ENCODE measurements at regions not wholly inside any gene's neighbourhood (a gene's known extent, or its start where the extent isn't known, plus 50 kb on each side); places are given as distances from the start of the nearest gene placed in this dataset.

DNA sequence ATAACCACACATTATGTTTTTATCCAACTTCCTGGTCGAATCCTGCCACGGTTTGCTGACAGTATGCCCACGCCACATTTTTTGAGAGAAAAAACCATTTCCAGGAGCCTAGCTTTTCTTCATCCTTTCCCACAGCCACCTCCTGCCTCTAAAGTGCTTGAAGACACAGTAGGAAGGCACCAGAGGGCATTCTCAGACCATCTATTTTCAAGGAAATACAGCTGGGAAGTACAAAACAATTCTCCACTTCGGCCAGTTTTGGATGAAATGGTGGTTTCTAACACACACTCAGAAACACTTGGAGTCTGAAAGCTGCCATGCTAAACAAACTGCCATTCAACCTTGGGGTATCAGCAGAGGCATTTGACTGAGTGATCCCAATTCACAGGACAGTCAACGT, 86.3 kb upstream of the RPS23 start:
- Histone ChIP-seq H3K27me3 (ENCODE audit: control insufficient read depth, insufficient read depth, low read length) (no peaks in the 10 kb centered on the region), H2AFZ (no peak overlapping the region), H3K4me1 (no peaks in the 10 kb centered on the region), H3K36me3 (ENCODE audit: control insufficient read depth, insufficient read depth, low read length) (no peaks in the 10 kb centered on the region), H3K4me3 (ENCODE audit: low read depth, low read length) (no peak overlapping the region), H3K4me2 (ENCODE audit: low read length) (no peak overlapping the region), H3K79me2 (no peaks in the 10 kb centered on the region), H3K27ac (no peak overlapping the region), H3K9ac (no peak overlapping the region), H3K9me3 (ENCODE audit: control insufficient read depth, low read length) (no peaks in the 10 kb centered on the region)
- TF ChIP-seq, protein P1, sequence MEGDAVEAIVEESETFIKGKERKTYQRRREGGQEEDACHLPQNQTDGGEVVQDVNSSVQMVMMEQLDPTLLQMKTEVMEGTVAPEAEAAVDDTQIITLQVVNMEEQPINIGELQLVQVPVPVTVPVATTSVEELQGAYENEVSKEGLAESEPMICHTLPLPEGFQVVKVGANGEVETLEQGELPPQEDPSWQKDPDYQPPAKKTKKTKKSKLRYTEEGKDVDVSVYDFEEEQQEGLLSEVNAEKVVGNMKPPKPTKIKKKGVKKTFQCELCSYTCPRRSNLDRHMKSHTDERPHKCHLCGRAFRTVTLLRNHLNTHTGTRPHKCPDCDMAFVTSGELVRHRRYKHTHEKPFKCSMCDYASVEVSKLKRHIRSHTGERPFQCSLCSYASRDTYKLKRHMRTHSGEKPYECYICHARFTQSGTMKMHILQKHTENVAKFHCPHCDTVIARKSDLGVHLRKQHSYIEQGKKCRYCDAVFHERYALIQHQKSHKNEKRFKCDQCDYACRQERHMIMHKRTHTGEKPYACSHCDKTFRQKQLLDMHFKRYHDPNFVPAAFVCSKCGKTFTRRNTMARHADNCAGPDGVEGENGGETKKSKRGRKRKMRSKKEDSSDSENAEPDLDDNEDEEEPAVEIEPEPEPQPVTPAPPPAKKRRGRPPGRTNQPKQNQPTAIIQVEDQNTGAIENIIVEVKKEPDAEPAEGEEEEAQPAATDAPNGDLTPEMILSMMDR (IDR thresholded peaks at IDR 0.05): peak; percentile 7

DNA sequence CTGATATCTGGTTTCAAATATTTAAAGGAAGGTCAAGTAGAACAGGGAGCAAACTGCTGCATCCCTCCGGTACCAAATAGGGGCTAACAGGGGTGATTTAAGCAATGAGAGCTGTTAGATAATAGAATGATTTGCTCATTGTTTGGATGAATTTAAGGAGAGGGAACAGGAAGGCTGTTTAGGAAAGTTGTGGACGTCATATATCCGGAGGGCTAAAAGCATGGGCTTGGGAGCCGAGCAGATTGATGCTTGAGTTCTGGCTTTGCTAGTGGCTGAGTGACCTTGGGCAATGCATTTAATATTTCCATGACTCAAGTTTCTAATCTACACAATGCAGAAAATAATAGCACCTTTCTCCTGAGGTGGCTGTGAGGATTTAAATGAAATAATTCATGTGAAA, 85.4 kb upstream of the RPS23 start:
- H3K27ac ChIP-seq: no peak overlapping the region
- no peak overlapping the region for H2AFZ ChIP-seq
- H3K27me3 ChIP-seq (ENCODE audit: control insufficient read depth, insufficient read depth, low read length): no peaks in the 10 kb centered on the region
- no peaks in the 10 kb centered on the region for H3K36me3 ChIP-seq (ENCODE audit: control insufficient read depth, insufficient read depth, low read length)
- H3K4me2 ChIP-seq (ENCODE audit: low read length): no peak overlapping the region
- no peak overlapping the region for H3K9ac ChIP-seq
- no peaks in the 10 kb centered on the region for H3K9me3 ChIP-seq (ENCODE audit: control insufficient read depth, low read length)
- H3K79me2 ChIP-seq: no peaks in the 10 kb centered on the region
- H3K4me3 ChIP-seq (ENCODE audit: low read depth, low read length): no peak overlapping the region
- no peaks in the 10 kb centered on the region for H3K4me1 ChIP-seq
- TF ChIP-seq, protein P1 (IDR thresholded peaks at IDR 0.05): no peak

DNA sequence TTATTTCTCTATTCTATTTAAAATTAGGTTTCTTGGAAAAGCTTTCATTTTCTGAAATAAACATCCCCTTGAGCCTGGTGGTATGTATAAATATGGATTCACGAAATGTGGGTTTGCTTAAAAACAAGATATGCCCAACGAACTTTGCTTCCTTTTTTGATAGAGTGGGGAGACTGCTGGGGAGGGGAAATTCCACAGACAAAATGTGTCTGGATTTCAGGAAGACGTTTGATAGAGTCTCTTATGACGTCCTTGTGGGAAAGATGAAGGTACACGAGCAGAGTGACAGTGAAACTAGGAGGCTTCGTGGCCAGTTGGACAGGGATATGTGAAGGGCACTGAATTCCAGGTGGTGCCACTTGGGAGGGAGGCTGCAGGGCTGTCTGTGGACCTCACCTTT, 84.5 kb upstream of the RPS23 start:
- no peak overlapping the region for H3K9ac ChIP-seq
- no peaks in the 10 kb centered on the region for H3K27me3 ChIP-seq (ENCODE audit: control insufficient read depth, insufficient read depth, low read length)
- H3K9me3 ChIP-seq (ENCODE audit: control insufficient read depth, low read length): no peaks in the 10 kb centered on the region
- no peaks in the 10 kb centered on the region for H3K4me1 ChIP-seq
- H3K36me3 ChIP-seq (ENCODE audit: control insufficient read depth, insufficient read depth, low read length): no peaks in the 10 kb centered on the region
- H3K27ac ChIP-seq: no peak overlapping the region
- TF ChIP-seq, protein P1 (IDR thresholded peaks at IDR 0.05): no peak
- H2AFZ ChIP-seq: no peak overlapping the region
- no peak overlapping the region for H3K4me3 ChIP-seq (ENCODE audit: low read depth, low read length)
- H3K4me2 ChIP-seq (ENCODE audit: low read length): no peak overlapping the region
- H3K79me2 ChIP-seq: no peaks in the 10 kb centered on the region

DNA sequence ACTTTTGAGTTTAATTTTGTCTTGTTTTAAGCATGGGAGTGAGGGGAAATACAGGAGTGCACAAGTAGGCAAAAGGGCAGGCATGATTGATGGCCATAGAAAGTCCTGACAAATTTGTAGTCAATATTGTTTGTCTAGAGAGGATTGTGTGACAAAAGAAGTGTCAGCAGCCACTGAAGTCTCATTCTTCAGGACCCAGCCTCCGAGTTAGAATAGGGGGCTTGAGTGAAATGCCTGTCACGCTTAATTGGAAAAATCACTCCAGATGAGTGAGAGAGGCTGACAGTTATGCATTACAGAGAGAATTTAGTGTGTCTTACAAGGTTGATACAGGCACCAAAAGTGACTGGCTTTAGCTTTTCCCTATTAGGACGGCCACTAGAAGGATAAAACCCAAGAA, 81.9 kb upstream of the RPS23 start:
- Histone ChIP-seq H3K4me1 (no peaks in the 10 kb centered on the region), H3K27me3 (ENCODE audit: control insufficient read depth, insufficient read depth, low read length) (no peaks in the 10 kb centered on the region), H3K79me2 (no peaks in the 10 kb centered on the region), H3K9ac (no peak overlapping the region), H3K9me3 (ENCODE audit: control insufficient read depth, low read length) (no peaks in the 10 kb centered on the region), H3K4me3 (ENCODE audit: low read depth, low read length) (no peak overlapping the region), H3K36me3 (ENCODE audit: control insufficient read depth, insufficient read depth, low read length) (no peaks in the 10 kb centered on the region), H3K4me2 (ENCODE audit: low read length) (no peak overlapping the region), H2AFZ (no peak overlapping the region), H3K27ac (no peak overlapping the region)
- TF ChIP-seq, protein P1 (IDR thresholded peaks at IDR 0.05): no peak

DNA sequence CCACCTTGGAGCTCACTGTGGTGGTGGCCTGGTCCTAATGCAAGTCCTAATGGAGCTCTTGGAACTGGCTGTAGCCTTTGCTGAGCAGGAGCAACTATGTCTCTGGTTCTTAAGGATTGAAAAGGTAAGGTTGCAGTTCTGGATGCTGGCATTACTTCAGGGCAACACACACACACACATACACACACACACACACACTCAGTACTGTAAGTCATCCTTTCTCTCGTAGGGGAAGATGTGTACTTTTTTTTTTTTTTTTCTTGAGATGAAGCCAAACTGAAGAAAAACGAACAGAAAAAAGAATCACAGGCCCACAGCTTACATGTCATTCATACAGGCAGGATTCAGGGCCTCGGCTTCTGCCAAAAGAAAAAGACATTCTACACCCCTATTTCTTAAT, 81.1 kb upstream of the RPS23 start:
- Histone ChIP-seq H3K4me3 (ENCODE audit: low read depth, low read length) (no peak overlapping the region), H3K4me2 (ENCODE audit: low read length) (no peak overlapping the region), H2AFZ (no peak overlapping the region), H3K36me3 (ENCODE audit: control insufficient read depth, insufficient read depth, low read length) (no peaks in the 10 kb centered on the region), H3K27ac (no peak overlapping the region), H3K9ac (no peak overlapping the region), H3K27me3 (ENCODE audit: control insufficient read depth, insufficient read depth, low read length) (no peaks in the 10 kb centered on the region), H3K4me1 (no peaks in the 10 kb centered on the region), H3K79me2 (no peaks in the 10 kb centered on the region), H3K9me3 (ENCODE audit: control insufficient read depth, low read length) (no peaks in the 10 kb centered on the region)
- TF ChIP-seq, protein P1 (IDR thresholded peaks at IDR 0.05): no peak

Measured in parathyroid adenoma (tissue), 2 donors.